Activated CD8-positive, alpha-beta memory T cell treated with anti-CD3 and anti-CD28 coated beads for 36 hours (primary cell): ENCODE measurements at regions not wholly inside any gene's neighbourhood (a gene's known extent, or its start where the extent isn't known, plus 50 kb on each side); places are given as distances from the start of the nearest gene placed in this dataset.
"Not testable (repeated sequence)": the region's sequence is repeated elsewhere in the genome, so short reads cannot be mapped to it uniquely, and the experiment has no call there.

Experiments used
- CTCF ChIA-PET: fragments of 350-600 bp; sonication (Branson Sonifier 250); formaldehyde crosslinking; loops from one replicate; lab custom pipeline; 2021; ENCODE audit warnings: antibody characterized with exemption; lab: Charles Lee
- POLR2A ChIA-PET: fragments of 350-600 bp; sonication (Branson Sonifier 250); formaldehyde crosslinking; loops from one replicate; lab custom pipeline; 2021; ENCODE audit warnings: antibody characterized with exemption; lab: Charles Lee

- POLR2A ChIA-PET, result no interaction called here
- CTCF ChIA-PET, result no interaction called here
These were observed 373.5 kb downstream of the DTWD2 start for GRCh38 chr5:118614731-118615456.

DNA sequence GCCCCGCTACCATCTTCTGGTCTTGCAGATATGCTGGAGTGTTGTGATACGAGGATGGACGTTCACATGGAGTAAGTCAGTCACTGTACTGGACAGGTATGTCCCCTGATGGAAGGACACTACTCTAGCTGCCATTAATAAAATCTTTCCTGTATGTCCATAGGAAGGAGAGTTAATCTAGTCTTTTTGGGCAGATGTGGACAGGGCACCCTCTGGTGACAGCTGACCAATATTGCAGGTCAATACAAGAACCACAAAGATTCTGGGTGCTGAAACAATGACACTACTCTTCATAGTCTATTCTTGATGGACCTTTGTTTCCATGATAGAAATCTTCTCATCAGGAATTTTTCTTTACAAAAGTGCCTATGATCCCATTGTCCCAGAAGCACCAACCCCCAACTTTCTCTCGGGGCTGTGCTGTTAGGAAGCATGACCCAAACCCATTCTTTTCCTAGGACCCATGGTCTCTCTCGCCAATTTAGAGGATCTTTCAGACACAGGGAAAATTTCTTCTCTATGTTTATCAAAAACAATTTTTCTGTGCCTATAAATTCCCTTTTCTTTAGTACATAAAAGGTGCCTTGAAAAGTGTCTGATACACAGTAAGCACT lies 376.9 kb downstream of the DTWD2 start:
- POLR2A ChIA-PET, result no interaction called here
- CTCF ChIA-PET, result no interaction called here

- POLR2A ChIA-PET, result no interaction called here
- CTCF ChIA-PET, result no interaction called here
These were observed 381.4 kb downstream of the DTWD2 start for GRCh38 chr5:118606940-118607339.

DNA sequence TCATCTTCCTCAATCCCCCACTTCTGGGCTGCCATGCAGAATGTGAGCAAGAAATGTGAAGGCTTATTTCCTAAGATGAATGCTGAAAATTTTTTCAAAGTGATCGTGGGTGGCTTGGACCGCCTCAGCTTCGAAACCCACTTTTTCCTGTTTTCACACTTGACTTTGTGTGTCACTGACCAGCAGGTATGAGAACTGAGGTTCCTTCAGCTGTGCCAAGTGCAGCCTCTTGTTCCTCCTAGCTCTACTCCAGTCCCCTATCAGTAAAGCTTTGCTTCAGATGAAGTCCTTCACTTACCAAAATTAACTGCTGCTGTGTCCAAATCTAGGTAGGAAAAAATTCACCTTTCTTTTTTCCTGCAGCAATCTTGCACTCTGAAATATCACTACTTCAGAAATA lies 382.6 kb downstream of the DTWD2 start:
- ChIA-PET POLR2A (no interaction called here), CTCF (no interaction called here)

DNA sequence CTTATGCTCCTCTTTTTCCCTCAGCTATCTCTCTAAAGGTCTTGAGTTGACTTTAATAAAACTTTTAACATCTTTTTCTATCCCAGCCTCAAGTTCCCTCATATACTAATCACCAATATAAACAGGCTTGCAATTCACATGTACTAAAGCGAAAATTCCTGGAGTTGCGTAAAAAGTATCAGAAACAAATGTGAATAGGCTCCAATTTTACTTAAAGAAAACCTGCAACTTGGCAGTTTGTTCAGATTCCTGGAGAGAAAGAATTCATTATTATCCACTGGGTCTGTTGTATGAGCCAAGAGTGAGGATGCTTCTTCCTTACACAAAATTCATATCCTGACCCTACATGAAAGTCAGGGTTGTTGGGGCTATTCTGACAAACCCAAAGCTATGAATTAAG lies 384.2 kb downstream of the DTWD2 start:
- CTCF ChIA-PET, result no interaction called here
- POLR2A ChIA-PET, result no interaction called here

- POLR2A ChIA-PET, result no interaction called here
These were observed 385.1 kb downstream of the DTWD2 start for GRCh38 chr5:118603278-118603677.

GRCh38 chr5:118598311-118598710 lies 390.0 kb downstream of the DTWD2 start:
- CTCF ChIA-PET, result no interaction called here
- POLR2A ChIA-PET, result no interaction called here

More at GRCh38 chr5:118603278-118603677, 385.1 kb downstream of the DTWD2 start:
- CTCF ChIA-PET, result no interaction called here

DNA sequence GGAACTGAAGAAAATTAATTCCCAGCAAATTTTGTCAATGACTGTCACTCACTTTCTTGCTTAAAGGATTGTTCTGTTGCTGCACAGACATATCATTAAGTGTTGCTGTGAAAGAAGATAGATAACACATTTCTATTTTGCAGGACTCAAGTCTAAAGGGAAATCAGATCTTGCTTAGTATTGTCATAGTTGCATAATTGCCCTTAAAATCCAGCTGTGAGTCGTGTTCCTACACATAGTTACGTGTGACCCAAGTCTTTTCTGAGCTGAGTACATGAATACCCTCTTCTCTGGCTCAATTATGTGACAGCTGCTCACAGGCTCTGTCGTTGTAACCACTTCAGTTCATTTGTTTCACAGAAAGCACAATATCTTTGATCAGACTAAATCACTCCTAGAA lies 390.8 kb downstream of the DTWD2 start:
- ChIA-PET POLR2A (no interaction called here), CTCF (no interaction called here)

DNA sequence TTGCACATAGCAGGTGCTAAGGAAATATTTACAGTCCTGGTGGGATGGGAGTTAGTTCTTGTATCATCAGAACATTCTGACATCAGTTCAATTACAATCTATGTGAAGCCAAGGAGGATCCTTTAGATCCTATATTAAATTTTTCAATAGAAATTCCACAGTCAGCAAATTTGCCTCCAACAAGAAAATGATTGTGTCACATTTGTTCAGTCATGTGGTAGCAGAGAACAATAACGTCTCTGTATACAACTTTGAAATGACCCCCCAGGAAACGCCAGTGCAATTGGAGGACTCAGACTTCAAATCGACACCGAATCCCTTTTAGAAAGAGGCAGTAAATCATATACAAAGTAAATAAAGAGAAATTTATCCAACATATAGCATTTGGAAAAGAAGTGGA lies 392.1 kb downstream of the DTWD2 start:
- CTCF ChIA-PET, result no interaction called here
- POLR2A ChIA-PET, result no interaction called here

- POLR2A ChIA-PET, result no interaction called here
- CTCF ChIA-PET, result no interaction called here
These were observed 395.4 kb downstream of the DTWD2 start for GRCh38 chr5:118593003-118593328.

GRCh38 chr5:118592229-118593002 lies 395.9 kb downstream of the DTWD2 start:
- POLR2A ChIA-PET, result no interaction called here

GRCh38 chr5:118590806-118591205 lies 397.5 kb downstream of the DTWD2 start:
- CTCF ChIA-PET, result no interaction called here

More at GRCh38 chr5:118592229-118593002, 395.9 kb downstream of the DTWD2 start:
- CTCF ChIA-PET, result no interaction called here

GRCh38 chr5:118580949-118581348 lies 407.4 kb downstream of the DTWD2 start:
- POLR2A ChIA-PET, result no interaction called here
- CTCF ChIA-PET, result no interaction called here

More at GRCh38 chr5:118590806-118591205, 397.5 kb downstream of the DTWD2 start:
- POLR2A ChIA-PET, result no interaction called here

GRCh38 chr5:118578093-118578492 lies 410.3 kb downstream of the DTWD2 start:
- CTCF ChIA-PET, result no interaction called here

GRCh38 chr5:118577621-118578020 lies 410.7 kb downstream of the DTWD2 start:
- ChIA-PET CTCF (no interaction called here), POLR2A (no interaction called here)

More at GRCh38 chr5:118578093-118578492, 410.3 kb downstream of the DTWD2 start:
- POLR2A ChIA-PET, result no interaction called here

GRCh38 chr5:118570276-118570675 lies 418.1 kb downstream of the DTWD2 start:
- POLR2A ChIA-PET, result not testable (repeated sequence)
- CTCF ChIA-PET, result interaction anchor here (0.7 kb wide), 1 partner anchor 69 kb away, joined by 3 read pairs; no protein-coding TSS in a partner anchor

DNA sequence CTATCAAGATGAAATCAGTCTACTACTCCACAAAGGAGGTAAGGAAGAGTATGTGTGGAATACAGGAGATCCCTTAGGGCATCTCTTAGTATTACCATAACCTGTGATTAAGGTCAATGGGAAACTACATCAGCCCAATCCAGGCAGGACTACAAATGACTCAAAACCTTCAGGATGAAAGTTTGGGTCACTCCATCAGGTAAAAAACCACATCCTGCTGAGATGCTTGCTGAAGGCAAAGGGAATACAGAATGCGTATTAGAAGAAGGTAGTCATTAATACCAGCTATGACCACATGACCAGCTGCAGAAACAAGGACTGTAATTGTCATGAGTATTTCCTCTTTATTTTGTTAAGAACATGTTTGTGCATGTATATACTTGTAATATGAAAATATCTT lies 418.8 kb downstream of the DTWD2 start:
- POLR2A ChIA-PET, CTCF ChIA-PET: not testable (repeated sequence)

DNA sequence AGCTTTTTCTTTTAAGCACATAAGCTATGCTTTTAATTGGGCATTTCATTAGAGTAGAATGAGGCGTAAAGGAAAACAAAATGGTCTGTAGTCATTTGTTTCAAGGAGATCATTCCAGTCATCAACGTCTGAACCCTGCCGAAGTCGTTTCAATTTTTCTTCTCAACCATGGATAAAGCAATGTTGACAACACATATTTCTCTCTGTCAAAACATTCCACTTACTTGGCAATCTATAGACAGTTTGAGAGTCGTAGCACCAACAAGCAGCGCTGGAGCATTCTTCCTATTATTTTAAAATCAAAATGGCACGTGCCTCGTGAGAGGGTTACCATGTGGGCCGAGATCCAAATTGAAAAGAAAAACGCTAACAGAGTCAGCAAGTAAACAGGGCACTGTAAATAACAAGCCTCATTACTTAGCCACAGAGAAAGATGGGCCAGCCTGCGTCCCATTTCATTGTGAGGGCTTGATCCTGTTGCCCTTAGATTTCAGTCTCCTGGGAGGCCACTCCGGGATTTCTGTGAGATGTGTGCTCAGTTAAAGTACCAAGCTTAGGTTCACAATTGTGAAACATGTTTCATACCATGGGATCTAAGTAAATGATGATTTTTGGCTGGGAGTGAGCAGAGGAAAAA lies 422.9 kb downstream of the DTWD2 start:
- CTCF ChIA-PET, result no interaction called here
- POLR2A ChIA-PET, result no interaction called here

GRCh38 chr5:118561971-118562370 lies 426.4 kb downstream of the DTWD2 start:
- CTCF ChIA-PET, result no interaction called here
- POLR2A ChIA-PET, result no interaction called here

DNA sequence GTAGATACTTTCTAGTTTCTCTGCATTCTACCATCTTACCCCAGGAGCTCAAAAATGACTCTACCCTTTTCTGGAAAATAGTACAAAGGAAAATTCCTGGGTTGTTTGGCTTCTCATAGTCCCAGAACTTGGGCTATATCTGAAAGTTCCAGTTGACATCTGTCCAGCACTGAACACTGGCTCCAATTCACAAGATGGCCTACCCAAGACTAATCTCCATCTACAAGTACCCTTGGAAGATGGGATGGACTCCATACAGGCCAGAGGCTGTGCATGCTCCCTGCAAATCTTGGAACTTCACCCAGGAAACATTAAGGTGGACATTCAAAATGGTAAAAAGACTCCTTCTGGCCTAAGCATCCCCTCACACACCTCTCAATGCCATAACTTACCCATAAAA lies 427.1 kb downstream of the DTWD2 start:
- ChIA-PET CTCF (no interaction called here), POLR2A (no interaction called here)
